ENCODE measurements at regions not wholly inside any gene's neighbourhood (a gene's known extent, or its start where the extent isn't known, plus 50 kb on each side); places are given as distances from the start of the nearest gene placed in this dataset.

GRCh38 chr13:94859278-94859691, 146.9 kb upstream of the SOX21 start:
- TF ChIP-seq EZH2phosphoT487 (IDR thresholded peaks at IDR 0.05; ENCODE audit: unreplicated experiment) (no peak), EZH2 (IDR thresholded peaks at IDR 0.05; ENCODE audit: low read depth, unreplicated experiment) (no peak), REST (IDR thresholded peaks at IDR 0.05; ENCODE audit: unreplicated experiment) (no peak), POLR2AphosphoS5 (IDR thresholded peaks at IDR 0.05; ENCODE audit: low read depth) (no peak)
- TF ChIP-seq, protein P1, sequence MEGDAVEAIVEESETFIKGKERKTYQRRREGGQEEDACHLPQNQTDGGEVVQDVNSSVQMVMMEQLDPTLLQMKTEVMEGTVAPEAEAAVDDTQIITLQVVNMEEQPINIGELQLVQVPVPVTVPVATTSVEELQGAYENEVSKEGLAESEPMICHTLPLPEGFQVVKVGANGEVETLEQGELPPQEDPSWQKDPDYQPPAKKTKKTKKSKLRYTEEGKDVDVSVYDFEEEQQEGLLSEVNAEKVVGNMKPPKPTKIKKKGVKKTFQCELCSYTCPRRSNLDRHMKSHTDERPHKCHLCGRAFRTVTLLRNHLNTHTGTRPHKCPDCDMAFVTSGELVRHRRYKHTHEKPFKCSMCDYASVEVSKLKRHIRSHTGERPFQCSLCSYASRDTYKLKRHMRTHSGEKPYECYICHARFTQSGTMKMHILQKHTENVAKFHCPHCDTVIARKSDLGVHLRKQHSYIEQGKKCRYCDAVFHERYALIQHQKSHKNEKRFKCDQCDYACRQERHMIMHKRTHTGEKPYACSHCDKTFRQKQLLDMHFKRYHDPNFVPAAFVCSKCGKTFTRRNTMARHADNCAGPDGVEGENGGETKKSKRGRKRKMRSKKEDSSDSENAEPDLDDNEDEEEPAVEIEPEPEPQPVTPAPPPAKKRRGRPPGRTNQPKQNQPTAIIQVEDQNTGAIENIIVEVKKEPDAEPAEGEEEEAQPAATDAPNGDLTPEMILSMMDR (conservative IDR thresholded peaks at IDR 0.05; ENCODE audit: low read depth in 2 of 2): no peak
